ENCODE measurements at regions not wholly inside any gene's neighbourhood (a gene's known extent, or its start where the extent isn't known, plus 50 kb on each side); places are given as distances from the start of the nearest gene placed in this dataset.

GRCh38 chr5:2003690-2004365, 121.1 kb upstream of the IRX4 start:
- TF ChIP-seq EZH2 (IDR thresholded peaks at IDR 0.05; ENCODE audit: borderline replicate concordance, low read length), result no peak
- TF ChIP-seq, protein P1, sequence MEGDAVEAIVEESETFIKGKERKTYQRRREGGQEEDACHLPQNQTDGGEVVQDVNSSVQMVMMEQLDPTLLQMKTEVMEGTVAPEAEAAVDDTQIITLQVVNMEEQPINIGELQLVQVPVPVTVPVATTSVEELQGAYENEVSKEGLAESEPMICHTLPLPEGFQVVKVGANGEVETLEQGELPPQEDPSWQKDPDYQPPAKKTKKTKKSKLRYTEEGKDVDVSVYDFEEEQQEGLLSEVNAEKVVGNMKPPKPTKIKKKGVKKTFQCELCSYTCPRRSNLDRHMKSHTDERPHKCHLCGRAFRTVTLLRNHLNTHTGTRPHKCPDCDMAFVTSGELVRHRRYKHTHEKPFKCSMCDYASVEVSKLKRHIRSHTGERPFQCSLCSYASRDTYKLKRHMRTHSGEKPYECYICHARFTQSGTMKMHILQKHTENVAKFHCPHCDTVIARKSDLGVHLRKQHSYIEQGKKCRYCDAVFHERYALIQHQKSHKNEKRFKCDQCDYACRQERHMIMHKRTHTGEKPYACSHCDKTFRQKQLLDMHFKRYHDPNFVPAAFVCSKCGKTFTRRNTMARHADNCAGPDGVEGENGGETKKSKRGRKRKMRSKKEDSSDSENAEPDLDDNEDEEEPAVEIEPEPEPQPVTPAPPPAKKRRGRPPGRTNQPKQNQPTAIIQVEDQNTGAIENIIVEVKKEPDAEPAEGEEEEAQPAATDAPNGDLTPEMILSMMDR (IDR thresholded peaks at IDR 0.05; ENCODE audit: low read length), result no peak

All from OCI-LY1 (cell line).